Colonic mucosa (tissue), 4 donors: ENCODE measurements at regions not wholly inside any gene's neighbourhood (a gene's known extent, or its start where the extent isn't known, plus 50 kb on each side); places are given as distances from the start of the nearest gene placed in this dataset.

Experiments
- DNase-seq: peaks from one replicate; pipeline ENCODE4 v3.0.0-alpha.2; 2020
- H3K27ac ChIP-seq: fragments of 200-600 bp; one replicate; pipeline ENCODE4 v1.8.0; 2021
- H3K27me3 ChIP-seq: fragments of 200-600 bp; one replicate; pipeline ENCODE4 v1.8.0; 2021
- H3K36me3 ChIP-seq: fragments of 200-600 bp; one replicate; pipeline ENCODE4 v1.8.0; 2021
- H3K4me1 ChIP-seq: fragments of 200-600 bp; one replicate; pipeline ENCODE4 v1.8.0; 2021; ENCODE audit warnings: mild to moderate bottlenecking
- H3K4me3 ChIP-seq: fragments of 200-600 bp; one replicate; pipeline ENCODE4 v1.8.0; 2021
- H3K9ac ChIP-seq, 2 donors: one replicate each; pipeline ENCODE4 v1.7.0; 2013; ENCODE audit warnings: control low read depth in 2 of 2, low read depth in 2 of 2, low read length in 2 of 2
- H3K9me3 ChIP-seq: fragments of 200-600 bp; one replicate; pipeline ENCODE4 v1.8.0; 2021
- CTCF ChIP-seq: fragments of 200-600 bp; IDR thresholded peaks from one replicate; pipeline ENCODE4 v1.8.0; 2022; ENCODE audit warnings: antibody characterized with exemption, mild to moderate bottlenecking
- intact Hi-C: fragments of 100-400 bp; cut with DNase I; formaldehyde crosslinking; loops from one replicate; pipeline ENCODE4 v1.14.1; 2022
- donor health status: healthy.
- donor health status: DM: no; HTN: no; CAD: no.
- donor health status: DM: no; HTN: no; CAD: no.

DNA sequence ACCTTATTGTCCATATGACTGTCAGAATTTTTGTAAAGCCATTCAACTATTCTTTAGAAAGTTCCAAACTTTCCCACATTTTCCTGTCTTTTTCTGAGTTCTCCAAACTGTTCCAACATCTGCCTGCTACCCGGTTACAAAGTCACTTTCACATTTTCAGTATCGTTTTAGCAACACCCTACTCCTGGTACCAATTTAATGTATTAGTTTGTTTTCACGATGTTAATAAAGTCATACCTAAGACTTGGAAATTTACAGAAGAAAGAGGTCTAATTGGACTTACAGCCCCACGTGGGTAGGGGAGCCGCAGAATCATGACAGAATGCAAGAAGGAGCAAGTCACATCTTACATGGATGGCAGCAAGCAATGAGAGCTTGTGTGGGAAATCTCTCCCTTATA is 867.8 kb downstream of the AMY1C start:
- no peaks in the 10 kb centered on the region for H3K4me1 ChIP-seq
- H3K27me3 ChIP-seq = no peaks in the 10 kb centered on the region
- no peak overlapping the region for H3K4me3 ChIP-seq
- H3K36me3 ChIP-seq = no peaks in the 10 kb centered on the region
- TF ChIP-seq CTCF = no peak
- H3K27ac ChIP-seq = no peak overlapping the region
- intact Hi-C loops = no loop called here
- no peak for DNase-seq
- H3K9me3 ChIP-seq = no peaks in the 10 kb centered on the region
- no peak overlapping the region for H3K9ac ChIP-seq

DNA sequence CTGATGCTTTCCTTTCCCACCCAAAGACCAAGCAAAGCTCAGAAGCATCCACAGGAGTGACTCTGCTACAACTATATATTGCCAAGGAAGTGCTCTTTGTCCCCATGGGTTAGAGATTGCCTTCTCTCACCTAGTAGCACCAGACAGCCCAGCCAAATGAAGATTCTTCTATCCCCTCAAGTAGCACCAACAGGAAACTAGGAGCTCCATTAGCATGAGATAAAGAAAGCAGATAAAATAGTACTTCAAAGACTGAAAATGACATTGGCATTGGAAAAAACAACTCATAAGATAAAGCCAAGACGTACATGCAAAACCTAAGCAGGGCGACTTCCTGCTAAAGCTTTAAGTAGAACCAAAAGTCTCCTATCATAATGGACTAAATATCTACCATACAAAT is 871.5 kb downstream of the AMY1C start:
- Histone ChIP-seq H3K36me3 (no peaks in the 10 kb centered on the region), H3K27me3 (no peaks in the 10 kb centered on the region), H3K9me3 (no peaks in the 10 kb centered on the region), H3K4me1 (no peaks in the 10 kb centered on the region), H3K27ac (no peak overlapping the region), H3K4me3 (no peak overlapping the region), H3K9ac (no peak overlapping the region)
- TF ChIP-seq CTCF = no peak
- intact Hi-C loops = no loop called here
- DNase-seq = no peak

DNA sequence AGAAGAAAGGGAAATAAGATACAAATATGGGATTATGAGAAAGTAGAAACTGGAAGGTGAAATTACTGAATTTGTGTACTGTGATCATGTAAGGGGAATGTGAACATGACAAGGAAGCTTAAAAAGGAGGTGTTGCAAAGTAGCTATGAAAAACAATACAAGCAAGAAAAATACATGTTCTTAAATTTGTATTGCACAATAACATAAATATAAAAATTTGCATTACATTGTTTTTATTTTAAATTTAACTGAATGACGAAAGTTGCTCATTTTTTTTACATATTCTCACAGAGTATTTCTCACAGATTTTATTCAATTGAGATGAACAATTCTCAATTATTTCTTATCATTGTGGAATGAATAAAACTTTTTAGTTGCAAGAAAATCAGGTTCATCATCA is 874.8 kb downstream of the AMY1C start:
- H3K4me1 ChIP-seq = no peaks in the 10 kb centered on the region
- intact Hi-C loops = no loop called here
- no peaks in the 10 kb centered on the region for H3K27me3 ChIP-seq
- no peaks in the 10 kb centered on the region for H3K36me3 ChIP-seq
- H3K27ac ChIP-seq = no peak overlapping the region
- no peak for DNase-seq
- no peak overlapping the region for H3K4me3 ChIP-seq
- no peaks in the 10 kb centered on the region for H3K9me3 ChIP-seq
- no peak overlapping the region for H3K9ac ChIP-seq
- no peak for TF ChIP-seq CTCF

DNA sequence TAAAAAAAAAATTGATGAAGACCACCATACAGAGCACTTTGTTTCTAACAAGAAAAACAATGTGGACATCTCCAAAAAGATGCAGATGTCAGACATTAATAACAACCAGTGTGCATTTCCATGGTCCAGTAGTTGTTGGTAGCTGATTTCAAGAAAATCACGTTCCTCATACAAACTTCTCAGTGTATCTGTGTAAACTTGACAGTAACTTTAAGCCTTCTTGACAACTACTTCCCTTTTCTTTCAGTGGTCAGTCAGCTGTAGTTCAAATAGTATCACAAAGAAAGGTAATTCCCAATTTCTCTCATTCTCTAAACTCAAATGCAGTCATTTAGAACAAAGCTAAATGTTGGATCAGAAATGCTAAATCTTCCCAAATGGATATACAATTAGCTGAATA is 879.9 kb downstream of the AMY1C start:
- no peak for TF ChIP-seq CTCF
- no peak for DNase-seq
- H3K4me3 ChIP-seq = no peak overlapping the region
- H3K27me3 ChIP-seq = no peaks in the 10 kb centered on the region
- H3K4me1 ChIP-seq = no peaks in the 10 kb centered on the region
- intact Hi-C loops = no loop called here
- H3K9ac ChIP-seq = no peak overlapping the region
- H3K9me3 ChIP-seq = no peaks in the 10 kb centered on the region
- no peaks in the 10 kb centered on the region for H3K36me3 ChIP-seq
- H3K27ac ChIP-seq = no peak overlapping the region

DNA sequence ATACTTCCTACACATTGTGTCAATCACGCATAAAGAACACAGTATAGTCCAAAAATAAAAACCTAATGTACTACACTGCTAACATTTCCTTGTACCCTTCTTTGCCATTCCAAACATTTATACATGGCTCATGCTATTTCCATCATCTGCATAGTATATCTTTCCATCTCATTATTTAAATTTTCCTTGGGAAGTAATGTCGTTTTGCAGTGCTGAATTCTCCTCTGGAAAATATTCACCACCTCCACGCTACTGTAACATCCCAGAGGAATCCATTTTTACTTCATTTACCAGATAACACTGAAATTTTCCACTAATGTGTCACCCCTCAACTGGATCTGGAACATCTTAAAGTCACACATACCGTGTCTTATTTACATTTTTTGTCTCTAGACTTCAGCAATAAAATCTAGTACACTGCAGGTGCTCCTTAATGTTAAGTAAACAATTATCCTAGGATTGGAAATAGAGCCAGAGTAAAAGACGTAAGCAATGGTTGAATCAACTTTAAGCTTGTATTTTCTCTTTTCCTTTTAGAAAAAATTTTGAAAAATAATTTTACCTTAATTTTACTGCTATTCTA is 881.0 kb downstream of the AMY1C start:
- Histone ChIP-seq H3K4me3 (no peak overlapping the region), H3K36me3 (no peaks in the 10 kb centered on the region), H3K9me3 (no peaks in the 10 kb centered on the region), H3K4me1 (no peaks in the 10 kb centered on the region), H3K27ac (no peak overlapping the region), H3K27me3 (no peaks in the 10 kb centered on the region), H3K9ac (no peak overlapping the region)
- intact Hi-C loops = no loop called here
- no peak for DNase-seq
- no peak for TF ChIP-seq CTCF
